ENCODE measurements at regions not wholly inside any gene's neighbourhood (a gene's known extent, or its start where the extent isn't known, plus 50 kb on each side); places are given as distances from the start of the nearest gene placed in this dataset.

- intact Hi-C loops (cut with micrococcal nuclease) = no loop called here
- H3K36me3 Mint-ChIP-seq (ENCODE audit: low read depth) = no peaks in the 10 kb centered on the region
- peaks cover 45% of the 10 kb centered on the region for H3K9me3 Mint-ChIP-seq
- H3K4me3 Mint-ChIP-seq = no peak overlapping the region
- H3K27ac Mint-ChIP-seq = no peak overlapping the region
- no peaks in the 10 kb centered on the region for H3K4me1 Mint-ChIP-seq (ENCODE audit: low read depth)
- H3K27me3 Mint-ChIP-seq = no peaks in the 10 kb centered on the region
Measured at GRCh38 chr4:176453658-176454057, 133.9 kb downstream of the SPCS3 start.

DNA sequence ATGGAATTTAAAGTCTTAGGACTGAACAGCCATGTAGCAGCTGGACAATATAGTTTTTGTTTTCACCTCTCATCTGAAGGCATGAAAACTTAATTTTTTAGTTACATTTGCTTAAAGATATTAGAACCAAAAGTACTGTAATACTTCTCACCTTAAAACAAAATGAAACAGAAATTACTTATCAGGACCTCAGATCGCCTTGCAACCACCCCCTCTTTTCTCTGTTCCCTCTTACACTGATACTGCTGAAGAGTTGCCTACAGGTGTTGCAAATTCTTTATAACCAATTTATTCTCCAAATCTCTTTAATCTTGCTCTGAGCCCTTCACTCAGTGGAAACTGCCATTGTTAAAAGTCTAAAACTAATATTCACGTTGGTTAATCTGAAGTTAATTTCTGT lies 145.0 kb downstream of the SPCS3 start:
- no peaks in the 10 kb centered on the region for H3K27me3 Mint-ChIP-seq
- H3K9me3 Mint-ChIP-seq = peaks cover 30% of the 10 kb centered on the region
- no peak overlapping the region for H3K4me3 Mint-ChIP-seq
- no peaks in the 10 kb centered on the region for H3K4me1 Mint-ChIP-seq (ENCODE audit: low read depth)
- no peaks in the 10 kb centered on the region for H3K36me3 Mint-ChIP-seq (ENCODE audit: low read depth)
- H3K27ac Mint-ChIP-seq = no peak overlapping the region
- intact Hi-C loops (cut with micrococcal nuclease) = no loop called here

DNA sequence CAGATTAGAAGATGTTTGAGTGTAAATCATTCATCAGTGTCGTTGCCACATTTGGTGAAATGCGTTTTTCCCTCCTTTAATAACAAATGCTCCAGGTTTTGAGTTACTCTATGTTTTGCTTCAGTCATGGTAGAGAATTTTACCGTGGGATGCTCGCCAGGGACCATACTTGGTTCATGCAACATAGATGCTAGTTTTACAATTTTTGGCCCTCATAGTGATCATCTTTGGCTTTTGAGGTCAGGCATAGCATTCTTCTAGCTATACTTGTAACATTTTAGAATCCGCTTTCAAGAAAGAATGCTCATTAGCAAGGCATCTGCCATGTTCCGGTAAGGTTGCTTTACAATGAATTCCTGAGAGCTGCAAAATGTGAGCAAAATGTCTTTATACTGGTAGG lies 147.2 kb downstream of the SPCS3 start:
- Mint-ChIP-seq H3K27me3 (no peaks in the 10 kb centered on the region), H3K4me1 (ENCODE audit: low read depth) (no peaks in the 10 kb centered on the region), H3K9me3 (peaks cover 30% of the 10 kb centered on the region), H3K36me3 (ENCODE audit: low read depth) (no peaks in the 10 kb centered on the region), H3K27ac (no peak overlapping the region), H3K4me3 (no peak overlapping the region)
- intact Hi-C loops (cut with micrococcal nuclease) = no loop called here

- Mint-ChIP-seq H3K27ac (no peak overlapping the region), H3K4me3 (no peak overlapping the region), H3K27me3 (no peaks in the 10 kb centered on the region), H3K36me3 (ENCODE audit: low read depth) (no peaks in the 10 kb centered on the region), H3K9me3 (peaks cover 18% of the 10 kb centered on the region), H3K4me1 (ENCODE audit: low read depth) (no peaks in the 10 kb centered on the region)
- intact Hi-C loops (cut with micrococcal nuclease) = no loop called here
Measured at GRCh38 chr4:176469546-176469945, 149.8 kb downstream of the SPCS3 start.

DNA sequence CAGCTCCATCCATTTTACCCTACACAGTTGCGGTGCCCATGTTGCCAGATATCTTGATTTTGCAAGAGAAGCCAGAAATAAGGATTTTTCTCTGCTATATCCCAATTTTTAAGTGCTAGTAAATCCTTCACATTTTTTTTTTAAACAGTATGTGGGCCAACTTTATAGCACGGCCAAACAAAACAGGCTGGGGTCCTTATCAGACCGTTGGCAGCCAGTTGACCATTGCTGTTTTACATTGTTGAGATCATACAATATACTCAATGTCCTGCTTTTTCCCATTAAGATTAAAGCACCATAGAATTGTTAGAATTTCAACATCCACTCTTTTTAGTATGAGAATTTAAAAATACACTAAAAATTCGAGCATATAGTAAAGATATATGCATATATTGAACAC lies 150.9 kb downstream of the SPCS3 start:
- Mint-ChIP-seq H3K27me3 (no peaks in the 10 kb centered on the region), H3K4me1 (ENCODE audit: low read depth) (no peaks in the 10 kb centered on the region), H3K4me3 (no peak overlapping the region), H3K36me3 (ENCODE audit: low read depth) (no peaks in the 10 kb centered on the region), H3K9me3 (peaks cover 16% of the 10 kb centered on the region), H3K27ac (no peak overlapping the region)
- intact Hi-C loops (cut with micrococcal nuclease) = no loop called here

DNA sequence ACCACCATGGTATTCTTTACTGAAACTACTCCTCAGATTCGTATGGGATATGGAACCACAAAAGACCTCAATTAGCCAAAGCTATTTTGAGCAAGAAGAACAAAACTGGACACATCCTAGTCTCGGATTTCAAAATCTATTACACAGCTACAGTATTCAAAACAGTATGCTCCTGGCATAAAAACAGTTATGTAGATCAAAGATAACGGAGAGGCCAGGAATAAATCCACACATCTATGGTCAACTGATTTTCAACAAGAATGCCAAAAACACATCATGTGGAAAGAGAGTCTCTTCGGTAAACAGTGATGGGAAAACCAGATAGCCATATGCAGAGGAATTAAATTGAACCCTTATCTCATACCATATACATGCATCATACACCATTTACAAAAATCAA lies 155.3 kb downstream of the SPCS3 start:
- intact Hi-C loops (cut with micrococcal nuclease) = no loop called here
- Mint-ChIP-seq H3K27ac (no peak overlapping the region), H3K4me1 (ENCODE audit: low read depth) (no peaks in the 10 kb centered on the region), H3K36me3 (ENCODE audit: low read depth) (no peaks in the 10 kb centered on the region), H3K4me3 (no peak overlapping the region), H3K9me3 (peaks cover 55% of the 10 kb centered on the region), H3K27me3 (no peaks in the 10 kb centered on the region)

DNA sequence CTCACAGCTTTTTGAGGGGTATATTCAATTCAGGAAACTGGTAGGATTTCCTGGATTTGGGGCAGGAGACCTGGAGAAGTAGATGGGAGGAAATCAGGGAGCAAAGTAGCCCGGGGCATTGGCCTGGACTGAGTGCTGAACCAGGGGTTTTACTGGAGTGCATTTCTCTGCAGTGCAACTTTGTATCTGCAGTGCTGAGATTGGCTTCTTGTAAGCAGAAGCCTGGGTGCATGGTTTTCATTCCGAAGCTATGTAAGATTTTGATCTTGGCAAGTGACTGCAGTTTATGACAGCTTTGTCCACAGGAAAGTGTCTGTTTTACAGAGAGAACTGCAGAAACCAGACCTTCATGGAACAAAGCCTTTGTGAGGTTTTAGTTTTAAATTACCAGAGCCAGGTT lies 158.3 kb downstream of the SPCS3 start:
- Mint-ChIP-seq H3K9me3 (peaks cover 53% of the 10 kb centered on the region), H3K36me3 (ENCODE audit: low read depth) (no peaks in the 10 kb centered on the region), H3K4me1 (ENCODE audit: low read depth) (no peaks in the 10 kb centered on the region), H3K4me3 (no peak overlapping the region), H3K27me3 (no peaks in the 10 kb centered on the region), H3K27ac (no peak overlapping the region)
- intact Hi-C loops (cut with micrococcal nuclease) = no loop called here

- Mint-ChIP-seq H3K4me3 (no peak overlapping the region), H3K9me3 (peaks cover 53% of the 10 kb centered on the region), H3K27ac (no peak overlapping the region), H3K4me1 (ENCODE audit: low read depth) (no peaks in the 10 kb centered on the region), H3K36me3 (ENCODE audit: low read depth) (no peaks in the 10 kb centered on the region), H3K27me3 (no peaks in the 10 kb centered on the region)
- intact Hi-C loops (cut with micrococcal nuclease) = no loop called here
Measured at GRCh38 chr4:176479767-176480166, 160.0 kb downstream of the SPCS3 start.

GRCh38 chr4:176482972-176483371 lies 163.2 kb downstream of the SPCS3 start:
- no peak overlapping the region for H3K4me3 Mint-ChIP-seq
- peaks cover 30% of the 10 kb centered on the region for H3K9me3 Mint-ChIP-seq
- H3K36me3 Mint-ChIP-seq (ENCODE audit: low read depth) = no peaks in the 10 kb centered on the region
- H3K27ac Mint-ChIP-seq = no peak overlapping the region
- no peaks in the 10 kb centered on the region for H3K4me1 Mint-ChIP-seq (ENCODE audit: low read depth)
- intact Hi-C loops (cut with micrococcal nuclease) = no loop called here
- no peaks in the 10 kb centered on the region for H3K27me3 Mint-ChIP-seq

GRCh38 chr4:176484301-176484984 lies 164.7 kb downstream of the SPCS3 start:
- Mint-ChIP-seq H3K9me3 (peaks cover 15% of the 10 kb centered on the region), H3K4me3 (no peak overlapping the region), H3K4me1 (ENCODE audit: low read depth) (no peaks in the 10 kb centered on the region), H3K27ac (no peak overlapping the region), H3K36me3 (ENCODE audit: low read depth) (no peaks in the 10 kb centered on the region), H3K27me3 (no peaks in the 10 kb centered on the region)
- intact Hi-C loops (cut with micrococcal nuclease) = no loop called here

DNA sequence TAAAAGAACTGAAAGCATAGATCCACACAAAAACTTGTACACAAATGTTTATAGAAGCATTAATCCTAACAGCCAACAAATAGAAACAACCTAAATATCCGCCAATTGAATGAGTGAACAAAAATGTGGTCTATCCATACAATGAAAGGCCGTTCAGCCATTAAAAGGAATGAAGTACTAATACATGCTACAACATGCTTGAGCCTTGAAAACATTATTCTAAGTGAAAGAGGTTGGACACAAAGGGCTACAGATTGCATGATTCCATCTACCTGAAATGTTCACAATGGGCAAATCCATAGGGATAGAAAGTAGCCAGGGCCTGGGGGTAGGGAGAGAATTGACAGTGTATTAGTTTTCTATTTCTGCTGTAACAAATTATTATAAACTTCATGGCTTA lies 169.2 kb downstream of the SPCS3 start:
- Mint-ChIP-seq H3K9me3 (peaks cover 10% of the 10 kb centered on the region), H3K4me1 (ENCODE audit: low read depth) (no peaks in the 10 kb centered on the region), H3K36me3 (ENCODE audit: low read depth) (no peaks in the 10 kb centered on the region), H3K27me3 (no peaks in the 10 kb centered on the region), H3K4me3 (no peak overlapping the region), H3K27ac (no peak overlapping the region)
- intact Hi-C loops (cut with micrococcal nuclease) = no loop called here

GRCh38 chr4:176492646-176493302 lies 173.0 kb downstream of the SPCS3 start:
- intact Hi-C loops (cut with micrococcal nuclease) = no loop called here
- Mint-ChIP-seq H3K4me3 (no peak overlapping the region), H3K27me3 (no peaks in the 10 kb centered on the region), H3K36me3 (ENCODE audit: low read depth) (no peaks in the 10 kb centered on the region), H3K4me1 (ENCODE audit: low read depth) (no peaks in the 10 kb centered on the region), H3K27ac (no peak overlapping the region), H3K9me3 (peaks cover 10% of the 10 kb centered on the region)

DNA sequence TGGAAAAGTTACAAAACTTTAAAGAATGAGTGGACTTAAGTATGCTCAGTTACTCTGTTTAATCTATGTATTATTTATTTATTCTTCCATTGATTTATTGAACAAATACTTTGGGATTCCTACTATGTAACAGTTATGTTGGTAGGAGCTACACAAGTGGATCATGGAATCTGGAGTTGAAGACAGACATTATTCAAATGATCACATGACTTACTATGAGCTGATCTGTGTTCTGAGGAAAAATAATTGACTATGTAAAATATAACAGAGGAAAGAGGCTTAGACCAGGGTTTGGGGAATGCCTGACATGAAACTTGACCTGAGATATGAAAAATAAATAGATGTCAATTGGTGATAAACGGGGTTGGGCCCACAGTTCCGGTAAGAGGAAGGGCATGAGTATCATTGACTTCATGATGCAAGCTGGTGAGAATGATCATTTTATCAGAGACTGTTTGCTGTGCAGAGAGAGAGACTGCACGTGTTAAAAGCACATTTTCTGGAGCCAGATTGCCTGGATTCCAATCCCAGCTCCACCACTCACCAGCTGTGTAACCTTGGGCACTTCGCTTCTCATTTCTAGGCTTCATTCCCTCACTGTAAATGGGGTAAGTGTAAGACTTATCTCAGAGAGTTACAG lies 179.0 kb downstream of the SPCS3 start:
- H3K27ac Mint-ChIP-seq = no peak overlapping the region
- no peaks in the 10 kb centered on the region for H3K27me3 Mint-ChIP-seq
- H3K4me3 Mint-ChIP-seq = no peak overlapping the region
- intact Hi-C loops (cut with micrococcal nuclease) = no loop called here
- H3K4me1 Mint-ChIP-seq (ENCODE audit: low read depth) = no peaks in the 10 kb centered on the region
- H3K36me3 Mint-ChIP-seq (ENCODE audit: low read depth) = no peaks in the 10 kb centered on the region
- H3K9me3 Mint-ChIP-seq = peaks cover 10% of the 10 kb centered on the region

GRCh38 chr4:176499518-176499917 lies 179.8 kb downstream of the SPCS3 start:
- Mint-ChIP-seq H3K4me3 (no peak overlapping the region), H3K9me3 (peaks cover 10% of the 10 kb centered on the region), H3K27me3 (no peaks in the 10 kb centered on the region), H3K4me1 (ENCODE audit: low read depth) (no peaks in the 10 kb centered on the region), H3K36me3 (ENCODE audit: low read depth) (no peaks in the 10 kb centered on the region), H3K27ac (no peak overlapping the region)
- intact Hi-C loops (cut with micrococcal nuclease) = no loop called here
